ENCODE measurements at regions not wholly inside any gene's neighbourhood (a gene's known extent, or its start where the extent isn't known, plus 50 kb on each side); places are given as distances from the start of the nearest gene placed in this dataset.

DNA sequence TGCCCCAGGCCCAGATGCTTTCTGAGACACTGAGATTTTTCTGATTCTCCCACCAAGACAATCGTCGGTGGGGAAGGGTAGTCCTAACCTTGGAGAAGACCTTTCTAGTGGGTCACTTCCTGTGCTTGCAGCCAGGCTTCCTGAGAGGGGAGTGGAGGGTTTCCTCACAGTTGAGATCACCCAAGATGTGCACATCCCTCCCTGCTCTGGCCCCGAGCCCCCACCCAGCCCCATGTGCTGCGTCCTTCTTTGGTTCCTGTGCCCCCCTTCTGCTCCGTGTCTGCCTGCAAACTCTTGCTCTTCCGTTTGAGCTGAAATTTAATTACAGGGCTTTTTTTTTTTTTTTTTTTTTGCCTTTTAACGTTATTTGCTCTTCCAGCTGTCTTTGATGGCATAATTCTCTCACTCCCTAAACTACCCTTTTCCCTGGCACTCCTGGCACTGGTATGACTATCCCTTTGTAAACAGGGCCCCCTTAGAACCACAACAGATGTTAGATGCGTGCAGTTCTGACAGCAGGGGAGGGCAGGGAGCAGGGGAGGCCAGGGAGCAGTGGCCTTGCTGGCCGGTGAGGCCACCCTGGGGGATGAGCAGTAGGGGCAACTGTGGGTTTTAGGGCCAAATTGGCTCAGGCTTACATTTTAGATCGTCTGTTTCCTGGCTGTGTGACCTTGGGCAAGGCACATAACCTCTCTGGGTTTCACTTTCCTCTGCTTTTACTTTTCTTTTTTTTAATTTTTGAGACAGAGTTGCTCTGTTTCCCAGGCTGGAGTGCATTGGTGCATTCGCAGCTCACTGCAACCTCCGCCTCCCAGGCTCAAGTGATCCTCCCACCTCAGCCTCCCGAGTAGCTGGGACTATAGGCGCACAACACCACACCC lies 144.5 kb downstream of the PHETA1 start:
- no peak overlapping the region for H3K27ac ChIP-seq (ENCODE audit: low read depth, low read length)
- ChIA-PET POLR2A (no interaction called here), CTCF (no interaction called here)
- no peaks in the 10 kb centered on the region for H3K9me3 ChIP-seq (ENCODE audit: control insufficient read depth, insufficient read depth, low read length)
- DNase-seq (ENCODE audit: low read depth, low spot score): no peak
- H3K27me3 ChIP-seq (ENCODE audit: control insufficient read depth, insufficient read depth, low read length): peaks cover 2% of the 10 kb centered on the region
- H3K4me3 ChIP-seq (ENCODE audit: low read depth, low read length): no peak overlapping the region
- TF ChIP-seq CTCF (IDR thresholded peaks at IDR 0.05; ENCODE audit: low read depth, low read length): no peak

GRCh38 chr12:111222523-111222922 lies 146.4 kb downstream of the PHETA1 start:
- CTCF ChIA-PET: no interaction called here
- peaks cover 2% of the 10 kb centered on the region for H3K27me3 ChIP-seq (ENCODE audit: control insufficient read depth, insufficient read depth, low read length)
- no peak for DNase-seq (ENCODE audit: low read depth, low spot score)
- POLR2A ChIA-PET: no interaction called here
- no peak overlapping the region for H3K27ac ChIP-seq (ENCODE audit: low read depth, low read length)
- H3K9me3 ChIP-seq (ENCODE audit: control insufficient read depth, insufficient read depth, low read length): no peaks in the 10 kb centered on the region
- TF ChIP-seq CTCF (IDR thresholded peaks at IDR 0.05; ENCODE audit: low read depth, low read length): no peak
- no peak overlapping the region for H3K4me3 ChIP-seq (ENCODE audit: low read depth, low read length)

DNA sequence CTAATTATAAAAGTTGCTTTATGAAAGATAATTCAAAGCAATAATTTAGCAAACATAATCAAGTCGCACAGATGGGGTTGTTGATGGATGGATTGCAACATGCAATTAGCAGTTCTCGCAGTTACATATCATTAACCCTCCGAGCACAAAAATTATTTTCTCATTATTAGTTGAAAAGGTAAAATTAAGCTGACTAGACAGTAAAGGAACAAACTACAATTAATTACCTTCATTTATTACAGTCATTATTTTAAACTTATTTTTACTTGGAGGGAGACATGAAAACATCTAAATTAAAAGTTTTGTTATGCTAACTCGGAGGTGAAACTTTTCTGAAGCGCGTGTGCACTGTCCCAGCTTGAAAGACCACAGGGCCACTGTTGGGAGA lies 146.9 kb downstream of the PHETA1 start:
- POLR2A ChIA-PET: no interaction called here
- CTCF ChIA-PET: no interaction called here
- no peak for TF ChIP-seq CTCF (IDR thresholded peaks at IDR 0.05; ENCODE audit: low read depth, low read length)
- Histone ChIP-seq H3K4me3 (ENCODE audit: low read depth, low read length) (no peak overlapping the region), H3K27ac (ENCODE audit: low read depth, low read length) (no peak overlapping the region), H3K9me3 (ENCODE audit: control insufficient read depth, insufficient read depth, low read length) (no peaks in the 10 kb centered on the region), H3K27me3 (ENCODE audit: control insufficient read depth, insufficient read depth, low read length) (peaks cover 2% of the 10 kb centered on the region)
- no peak for DNase-seq (ENCODE audit: low read depth, low spot score)

DNA sequence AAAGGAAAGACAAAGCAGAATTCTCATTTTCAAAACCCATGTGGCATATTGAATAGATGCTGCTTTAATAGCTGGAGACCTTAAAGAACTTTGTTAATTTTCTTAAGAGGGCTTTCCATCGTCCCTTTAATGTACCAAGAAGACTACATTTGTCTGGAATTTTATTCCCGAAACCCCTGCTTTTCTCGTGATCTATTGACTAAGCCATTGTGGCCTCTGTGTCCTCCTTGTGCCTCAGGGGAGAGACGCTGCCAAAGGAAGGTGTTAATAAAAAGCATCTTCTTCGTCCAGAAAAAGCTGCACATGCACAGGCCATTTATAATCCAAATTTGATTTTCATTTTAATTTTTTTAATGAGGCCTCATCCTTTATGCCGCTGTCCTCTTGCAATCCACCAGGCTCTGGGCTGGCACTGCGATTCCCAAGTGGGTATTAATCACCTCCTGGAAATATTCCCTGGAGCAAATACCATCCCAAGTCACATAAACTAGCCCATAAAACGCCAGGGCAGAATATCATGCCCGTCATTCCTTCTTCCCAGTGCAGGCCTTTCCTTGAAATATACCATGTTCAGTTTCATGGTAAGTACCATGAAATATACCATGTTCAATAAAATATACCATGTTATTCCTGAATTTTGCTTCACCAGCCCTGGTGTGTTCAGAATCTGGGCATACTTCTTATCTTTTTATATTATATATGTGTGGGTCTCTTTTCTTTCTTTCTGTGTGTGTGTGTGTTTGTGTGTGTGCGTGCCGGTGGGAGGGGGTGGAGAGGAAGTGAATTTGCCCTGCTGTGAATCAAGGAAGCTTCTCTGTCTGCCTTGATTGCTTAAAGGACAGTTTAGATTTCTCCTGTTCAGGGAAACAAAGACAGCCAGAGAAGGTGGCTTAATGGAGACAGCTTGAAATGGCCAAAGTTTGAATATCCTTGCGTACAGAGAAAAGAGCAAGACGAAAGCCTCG lies 147.6 kb downstream of the PHETA1 start:
- Histone ChIP-seq H3K27ac (ENCODE audit: low read depth, low read length) (no peak overlapping the region), H3K27me3 (ENCODE audit: control insufficient read depth, insufficient read depth, low read length) (peaks cover 2% of the 10 kb centered on the region), H3K4me3 (ENCODE audit: low read depth, low read length) (no peak overlapping the region), H3K9me3 (ENCODE audit: control insufficient read depth, insufficient read depth, low read length) (no peaks in the 10 kb centered on the region)
- ChIA-PET POLR2A (no interaction called here), CTCF (interaction anchor here (0.6 kb wide), 1 partner anchor 91 kb away, joined by 3 read pairs; no protein-coding TSS in a partner anchor)
- TF ChIP-seq CTCF (IDR thresholded peaks at IDR 0.05; ENCODE audit: low read depth, low read length): no peak
- no peak for DNase-seq (ENCODE audit: low read depth, low spot score)
